CD14-positive monocyte (primary cell): ENCODE measurements at regions not wholly inside any gene's neighbourhood (a gene's known extent, or its start where the extent isn't known, plus 50 kb on each side); places are given as distances from the start of the nearest gene placed in this dataset.

Experiments
- DNase-seq, 3 donors: peaks; one replicate each; pipeline ENCODE4 v3.0.0-alpha.2; 2011 to 2022
- H2AFZ ChIP-seq: 2 replicates; pipeline ENCODE4 v1.6.0; 2012; ENCODE audit warnings: mild to moderate bottlenecking, low read depth, low read length, inconsistent platforms; ENCODE audit not compliant: insufficient read depth, poor library complexity, severe bottlenecking
- H3K27ac ChIP-seq, 2 donors: 1 replicate in 1 of 2; 2 replicates in 1 of 2; pipeline ENCODE4 v1.5.1; 2012 to 2013; ENCODE audit warnings: low read length in 2 of 2, control low read depth in 1 of 2, inconsistent platforms in 1 of 2, low read depth in 1 of 2, mild to moderate bottlenecking in 1 of 2
- H3K27me3 ChIP-seq, 2 donors: one replicate each; pipeline versions ENCODE4 v1.6.0 to v1.6.1; 2011 to 2013; ENCODE audit warnings: low read length in 2 of 2; ENCODE audit not compliant: control insufficient read depth in 2 of 2, insufficient read depth in 2 of 2
- H3K36me3 ChIP-seq, 2 donors: replicated peaks in 1 of 2; 1 replicate in 1 of 2; 2 replicates in 1 of 2; pipeline versions ENCODE4 v1.5.1 to v1.6.1; 2012 to 2013; ENCODE audit warnings: low read length in 2 of 2, control low read depth in 1 of 2, inconsistent platforms in 1 of 2, mild to moderate bottlenecking in 1 of 2; ENCODE audit not compliant: insufficient read depth in 2 of 2, control insufficient read depth in 1 of 2
- H3K4me1 ChIP-seq, 2 donors: 1 replicate in 1 of 2; 2 replicates in 1 of 2; pipeline versions ENCODE4 v1.5.1 to v1.6.1; 2012 to 2013; ENCODE audit warnings: low read length in 2 of 2, control low read depth in 1 of 2, inconsistent platforms in 1 of 2, mild to moderate bottlenecking in 1 of 2, moderate library complexity in 1 of 2; ENCODE audit not compliant: insufficient read depth in 2 of 2, control insufficient read depth in 1 of 2
- H3K4me2 ChIP-seq: replicated peaks from 2 replicates; pipeline ENCODE3; 2012; ENCODE audit warnings: low read length, moderate library complexity, mild to moderate bottlenecking; ENCODE audit not compliant: poor library complexity, severe bottlenecking; ENCODE audit errors: extremely low read depth
- H3K4me3 ChIP-seq, 3 experiments: fragments of 200-600 bp in 1 of 3; sonication (generic) in 1 of 3; replicated peaks in 1 of 3; 1 replicate in 2 of 3; 2 replicates in 1 of 3; pipeline ENCODE4 v1.5.1; 2011 to 2013; ENCODE audit warnings: low read length in 3 of 3, mild to moderate bottlenecking in 3 of 3, control low read depth in 2 of 3, low read depth in 2 of 3, inconsistent platforms in 1 of 3, moderate library complexity in 1 of 3
- H3K79me2 ChIP-seq: 2 replicates; pipeline ENCODE4 v1.6.0; 2012; ENCODE audit warnings: mild to moderate bottlenecking, control low read depth, inconsistent platforms, low read length, moderate library complexity; ENCODE audit not compliant: insufficient read depth
- H3K9ac ChIP-seq: 2 replicates; pipeline ENCODE4 v1.6.0; 2017; ENCODE audit warnings: low read length, mild to moderate bottlenecking; ENCODE audit not compliant: insufficient read depth, poor library complexity, severe bottlenecking
- H3K9me3 ChIP-seq, 2 donors: replicated peaks in 1 of 2; 1 replicate in 1 of 2; 2 replicates in 1 of 2; pipeline versions ENCODE4 v1.5.1 to v1.6.1; 2012 to 2013; ENCODE audit warnings: low read length in 2 of 2, control low read depth in 1 of 2; ENCODE audit not compliant: control insufficient read depth in 1 of 2, insufficient read depth in 1 of 2
- H4K20me1 ChIP-seq: 2 replicates; pipeline ENCODE4 v1.6.0; 2012; ENCODE audit warnings: mild to moderate bottlenecking, low read length, control low read depth, moderate library complexity; ENCODE audit not compliant: insufficient read depth
- H3K27ac Mint-ChIP-seq, 7 donors: one replicate each; pipeline ENCODE4 v1.8.0; 2020; ENCODE audit warnings: mild to moderate bottlenecking in 7 of 7, mixed read lengths in 7 of 7, moderate library complexity in 6 of 7, inconsistent platforms in 2 of 7
- H3K27me3 Mint-ChIP-seq, 3 donors: one replicate each; pipeline ENCODE4 v1.8.0; 2021 to 2022; ENCODE audit warnings: low read depth in 3 of 3, mild to moderate bottlenecking in 3 of 3, mixed read lengths in 3 of 3, moderate library complexity in 3 of 3, inconsistent platforms in 1 of 3
- H3K36me3 Mint-ChIP-seq, 2 donors: one replicate each; pipeline ENCODE4 v1.8.0; 2020; ENCODE audit warnings: mixed read lengths in 2 of 2, inconsistent platforms in 1 of 2, mild to moderate bottlenecking in 1 of 2
- H3K4me1 Mint-ChIP-seq: one replicate; pipeline ENCODE4 v1.8.0; 2020; ENCODE audit warnings: mild to moderate bottlenecking, mixed read lengths
- H3K4me3 Mint-ChIP-seq, 2 donors: one replicate each; pipeline ENCODE4 v1.8.0; 2020; ENCODE audit warnings: mild to moderate bottlenecking in 2 of 2, mixed read lengths in 2 of 2, moderate library complexity in 1 of 2
- H3K9me3 Mint-ChIP-seq, 7 donors: one replicate each; pipeline ENCODE4 v1.8.0; 2020 to 2022; ENCODE audit warnings: mixed read lengths in 7 of 7, mild to moderate bottlenecking in 6 of 7, moderate library complexity in 6 of 7, inconsistent platforms in 2 of 7
- CTCF ChIP-seq: fragments of 200-600 bp; IDR thresholded peaks from one replicate; pipeline ENCODE4 v1.8.0; 2022; ENCODE audit warnings: antibody characterized with exemption, mild to moderate bottlenecking
- WGBS: methylation state at CpG from one replicate; pipeline ENCODE4 v1.1.5; 2013; ENCODE audit warnings: missing lambda C conversion rate; ENCODE audit not compliant: insufficient coverage; 5-methylcytosine and 5-hydroxymethylcytosine counted together
- intact Hi-C, 2 donors: fragments of 100-400 bp; cut with micrococcal nuclease; formaldehyde crosslinking; loops; one replicate each; pipeline versions ENCODE4 v1.15.0 to v1.15.1; 2023

DNA sequence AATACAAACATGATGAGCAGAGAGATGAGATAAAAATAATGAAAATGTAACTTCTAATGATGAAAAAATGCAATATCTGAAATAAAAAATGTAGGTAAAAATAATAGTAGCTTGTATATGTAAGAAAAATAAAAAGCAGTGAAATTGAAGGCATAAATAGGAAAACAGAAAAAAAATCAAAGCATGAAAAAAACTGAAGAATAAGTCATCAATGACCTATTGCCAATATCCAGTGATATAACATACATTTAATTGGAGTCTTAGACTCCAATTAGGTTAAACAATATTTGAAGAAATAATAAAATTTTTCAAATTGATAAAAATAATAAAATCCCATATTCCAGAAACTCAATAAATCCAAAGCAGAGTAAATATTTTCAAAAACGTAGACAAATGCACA, 114.0 kb upstream of the HDGFL1 start:
- Histone ChIP-seq H3K4me1 (no peaks in the 10 kb centered on the region), H3K36me3 (no peaks in the 10 kb centered on the region), H3K4me3 (no peak overlapping the region), H3K27me3 (no peaks in the 10 kb centered on the region), H2AFZ (no peak overlapping the region), H3K9ac (no peak overlapping the region), H3K79me2 (no peaks in the 10 kb centered on the region), H4K20me1 (no peaks in the 10 kb centered on the region), H3K27ac (no peak overlapping the region), H3K9me3 (peaks cover 0 to 9% of the 10 kb centered on the region in 2 donors), H3K4me2 (no peak overlapping the region)
- no peak overlapping the region for H3K4me3 Mint-ChIP-seq
- no peaks in the 10 kb centered on the region for H3K4me1 Mint-ChIP-seq
- H3K27me3 Mint-ChIP-seq, result peaks cover 0 to 3% (median 0%) of the 10 kb centered on the region in 3 donors
- no peak overlapping the region for H3K27ac Mint-ChIP-seq
- no peaks in the 10 kb centered on the region for H3K36me3 Mint-ChIP-seq
- no peak for TF ChIP-seq CTCF
- peaks cover 6 to 19% (median 10%) of the 10 kb centered on the region in 7 donors for H3K9me3 Mint-ChIP-seq
- WGBS, result no CpG with 5 or more reads among the region's 1 CpG
- intact Hi-C loops, result no loop called here
- DNase-seq, result no peak

GRCh38 chr6:22457996-22458395, 111.4 kb upstream of the HDGFL1 start:
- Mint-ChIP-seq H3K36me3 (no peaks in the 10 kb centered on the region), H3K9me3 (peaks cover 4 to 18% (median 10%) of the 10 kb centered on the region in 7 donors), H3K4me3 (no peak overlapping the region), H3K27ac (no peak overlapping the region), H3K27me3 (peaks cover 0 to 3% (median 0%) of the 10 kb centered on the region in 3 donors), H3K4me1 (no peaks in the 10 kb centered on the region)
- Histone ChIP-seq H4K20me1 (no peaks in the 10 kb centered on the region), H3K27me3 (no peaks in the 10 kb centered on the region), H3K9me3 (peaks cover 0 to 5% of the 10 kb centered on the region in 2 donors), H3K4me1 (no peaks in the 10 kb centered on the region), H3K4me3 (no peak overlapping the region), H3K9ac (no peak overlapping the region), H3K79me2 (no peaks in the 10 kb centered on the region), H3K36me3 (no peaks in the 10 kb centered on the region), H3K27ac (no peak overlapping the region), H2AFZ (no peak overlapping the region), H3K4me2 (no peak overlapping the region)
- no peak for TF ChIP-seq CTCF
- no CpG with 5 or more reads among the region's 1 CpG for WGBS
- intact Hi-C loops, result no loop called here
- DNase-seq, result no peak
